Ishikawa (cell line): ENCODE measurements at regions not wholly inside any gene's neighbourhood (a gene's known extent, or its start where the extent isn't known, plus 50 kb on each side); places are given as distances from the start of the nearest gene placed in this dataset.

Source experiments
- CEBPB ChIP-seq: IDR thresholded peaks from 2 replicates; pipeline ENCODE4 v1.6.1; 2012
- CREB1 ChIP-seq: IDR thresholded peaks from 2 replicates; pipeline ENCODE4 v1.6.1; 2012; ENCODE audit warnings: low read depth
- EGR1 ChIP-seq: IDR thresholded peaks from 2 replicates; pipeline ENCODE4 v1.6.1; 2012
- EP300 ChIP-seq: IDR thresholded peaks from 2 replicates; pipeline ENCODE4 v1.6.1; 2012; ENCODE audit warnings: borderline replicate concordance
- MAX ChIP-seq: IDR thresholded peaks from 2 replicates; pipeline ENCODE4 v1.6.1; 2012
- RAD21 ChIP-seq: IDR thresholded peaks from 2 replicates; pipeline ENCODE4 v1.6.1; 2012; ENCODE audit warnings: low read depth
- REST ChIP-seq: IDR thresholded peaks from 2 replicates; pipeline ENCODE4 v1.6.1; 2012; ENCODE audit warnings: low read depth, mild to moderate bottlenecking
- TAF1 ChIP-seq: IDR thresholded peaks from 2 replicates; pipeline ENCODE4 v1.6.1; 2012; ENCODE audit warnings: low read depth, mild to moderate bottlenecking
- YY1 ChIP-seq: IDR thresholded peaks from 2 replicates; pipeline ENCODE4 v1.6.1; 2012; ENCODE audit warnings: low read depth

DNA sequence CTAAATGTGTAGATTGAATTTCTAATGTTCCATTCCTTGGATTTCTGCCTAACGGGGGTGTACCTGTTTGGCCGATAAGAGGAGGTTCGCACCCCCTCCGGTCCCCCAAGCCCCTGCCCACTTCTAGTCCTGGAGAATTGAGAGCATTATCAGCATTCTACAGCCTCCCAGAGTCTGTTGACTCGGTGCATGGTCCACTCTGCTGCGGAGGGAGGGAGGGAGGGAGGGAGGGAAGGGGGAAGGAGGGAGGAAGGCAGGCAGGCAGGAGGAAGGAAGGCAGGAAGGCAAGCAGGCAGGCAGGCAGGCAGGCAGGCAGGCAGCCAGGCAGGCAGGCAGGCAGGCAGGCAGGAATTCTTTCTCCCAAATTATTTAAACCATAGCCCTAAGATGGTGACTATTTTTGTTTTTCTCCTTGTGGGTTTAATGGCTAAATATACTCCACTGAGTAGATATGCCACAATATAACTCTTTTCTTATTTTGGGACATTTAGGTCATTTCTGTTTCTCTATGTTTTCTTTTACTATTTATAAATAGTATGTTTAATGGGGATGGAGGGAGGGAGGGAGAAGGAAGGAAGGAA, 69.5 kb upstream of the CHST15 start:
- TF ChIP-seq MAX (no peak), CEBPB (no peak), REST (no peak), RAD21 (no peak), TAF1 (no peak), YY1 (no peak), EP300 (no peak), CREB1 (no peak), EGR1 (no peak)
